ENCODE measurements at regions not wholly inside any gene's neighbourhood (a gene's known extent, or its start where the extent isn't known, plus 50 kb on each side); places are given as distances from the start of the nearest gene placed in this dataset.
"Not testable (repeated sequence)": the region's sequence is repeated elsewhere in the genome, so short reads cannot be mapped to it uniquely, and the experiment has no call there.

DNA sequence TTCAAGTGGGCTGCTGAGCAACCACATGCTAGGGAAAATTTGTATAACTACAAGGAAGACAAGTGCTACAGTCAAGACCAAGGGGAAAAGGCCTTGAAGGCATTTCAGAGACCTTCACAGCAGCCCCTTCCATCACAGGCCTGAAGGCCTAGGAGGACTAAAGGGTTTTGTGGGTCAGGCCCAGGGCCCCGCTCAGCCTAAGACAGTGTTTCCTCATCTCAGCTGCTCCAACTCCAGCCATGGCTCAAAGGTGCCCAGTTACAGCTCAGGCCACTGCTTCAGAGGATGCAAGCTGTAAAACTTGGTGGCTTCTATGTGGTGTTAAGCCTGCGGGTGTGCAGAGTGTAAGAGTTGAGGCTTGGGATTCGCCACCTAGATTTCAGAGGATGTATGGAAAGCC is 260.5 kb downstream of the NXPE2 start:
- no peak for DNase-seq (ENCODE audit: low read depth)

DNA sequence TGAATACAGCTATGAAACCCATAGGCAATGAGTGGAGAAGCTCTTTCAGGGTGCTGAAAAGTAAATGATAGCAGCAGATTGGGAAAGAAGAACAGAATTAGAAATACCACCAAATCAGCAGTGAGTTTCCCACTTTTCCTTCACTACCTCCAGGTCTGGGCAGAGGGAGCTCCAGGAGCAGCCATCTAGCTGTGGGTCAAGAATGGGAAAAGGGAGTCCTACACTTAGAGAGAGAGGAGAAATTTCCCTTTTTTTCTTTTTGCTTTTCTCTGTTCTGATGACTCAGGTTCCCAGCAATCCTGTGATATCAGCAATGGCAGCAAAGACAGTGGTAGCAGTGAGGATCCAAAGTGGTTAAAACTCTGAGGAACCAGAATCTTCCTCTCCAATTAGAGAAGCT is 263.9 kb downstream of the NXPE2 start:
- no peak for DNase-seq (ENCODE audit: low read depth)

GRCh38 chr11:114949614-114950351 is 271.5 kb downstream of the NXPE2 start:
- no peak for DNase-seq (ENCODE audit: low read depth)

DNA sequence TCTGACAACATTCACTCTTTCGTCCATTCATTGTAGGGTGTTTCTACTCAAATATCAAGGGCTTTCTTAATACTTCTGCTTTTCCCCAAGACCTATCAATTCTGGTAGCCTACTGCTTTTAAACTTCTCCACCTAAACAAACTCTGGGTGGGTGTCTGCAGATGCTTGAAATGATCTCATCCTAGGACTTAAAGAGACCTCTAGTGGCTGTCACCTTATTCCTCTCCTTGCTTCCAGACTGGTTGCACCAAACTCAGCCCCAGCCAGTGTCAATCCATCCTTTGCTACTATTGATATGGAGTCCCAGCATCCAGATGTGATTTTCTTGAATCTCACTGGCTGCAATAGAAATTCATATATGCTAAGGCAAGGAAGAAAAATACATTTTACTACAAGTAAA is 274.7 kb downstream of the NXPE2 start:
- no peak for DNase-seq (ENCODE audit: low read depth)

DNA sequence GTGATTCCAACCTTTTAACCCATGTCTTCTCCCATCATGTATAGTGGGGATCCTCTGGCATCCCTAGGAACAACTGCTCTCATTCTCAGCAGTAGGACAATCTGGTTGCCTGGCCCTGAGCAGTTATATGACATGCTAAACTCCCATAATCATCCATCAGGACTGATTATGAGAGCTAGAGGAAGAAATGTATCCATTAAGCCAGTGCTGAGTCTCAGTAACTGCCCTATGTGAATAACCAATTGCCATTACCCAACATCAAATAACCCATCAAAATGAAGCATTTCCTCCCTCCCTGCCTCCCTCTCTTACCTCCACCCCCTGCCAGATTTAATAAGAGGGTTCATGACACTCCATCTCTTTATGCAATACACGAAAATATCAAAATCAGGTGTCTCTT is 277.6 kb downstream of the NXPE2 start:
- DNase-seq (ENCODE audit: low read depth) = no peak

DNA sequence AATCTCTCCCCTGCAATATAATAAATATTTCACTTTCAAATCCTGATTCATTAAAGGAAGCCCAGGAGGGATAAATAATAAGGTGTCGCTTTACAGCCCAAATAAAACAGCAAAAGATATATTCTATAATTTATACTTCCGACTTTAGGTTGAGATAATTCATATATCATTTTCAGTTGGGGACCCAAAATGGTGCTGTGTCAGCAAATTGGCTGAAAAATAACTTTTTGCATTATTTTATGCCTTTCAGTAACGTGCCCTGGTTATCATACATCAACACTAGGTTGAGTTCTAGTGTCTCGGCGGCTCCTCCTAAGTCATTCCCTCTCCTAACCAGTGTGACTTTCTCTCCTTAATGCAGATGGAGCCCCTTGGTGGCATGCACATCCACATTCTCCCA is 278.2 kb downstream of the NXPE2 start:
- DNase-seq (ENCODE audit: low read depth) = no peak

DNA sequence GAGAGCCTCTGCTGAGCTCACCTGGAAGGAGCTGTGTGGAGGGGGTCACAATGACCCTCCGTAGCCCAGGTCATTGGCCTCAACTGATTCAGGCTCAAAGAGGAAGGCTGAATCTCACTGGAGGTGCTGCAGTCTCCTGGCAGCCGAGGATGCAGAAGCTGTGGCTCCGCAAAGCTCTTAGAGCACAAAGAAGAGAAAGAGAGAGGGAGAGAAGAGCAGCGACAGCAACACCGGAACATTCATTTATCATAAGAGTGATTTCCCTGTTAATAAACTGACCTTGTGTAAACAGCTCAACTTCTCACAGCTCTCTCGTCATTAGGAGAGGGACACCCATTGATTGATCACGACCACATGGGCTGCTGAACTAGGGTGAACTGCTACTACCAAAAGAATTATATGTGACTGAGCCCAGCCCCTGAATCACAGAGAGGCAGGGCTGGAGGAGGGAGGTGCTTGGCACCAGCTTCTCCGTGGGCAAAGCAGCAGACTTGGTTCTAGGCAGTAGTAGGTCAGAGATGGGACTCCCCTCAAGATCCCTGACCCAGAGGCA is 281.7 kb downstream of the NXPE2 start:
- DNase-seq (ENCODE audit: low read depth) = no peak

DNA sequence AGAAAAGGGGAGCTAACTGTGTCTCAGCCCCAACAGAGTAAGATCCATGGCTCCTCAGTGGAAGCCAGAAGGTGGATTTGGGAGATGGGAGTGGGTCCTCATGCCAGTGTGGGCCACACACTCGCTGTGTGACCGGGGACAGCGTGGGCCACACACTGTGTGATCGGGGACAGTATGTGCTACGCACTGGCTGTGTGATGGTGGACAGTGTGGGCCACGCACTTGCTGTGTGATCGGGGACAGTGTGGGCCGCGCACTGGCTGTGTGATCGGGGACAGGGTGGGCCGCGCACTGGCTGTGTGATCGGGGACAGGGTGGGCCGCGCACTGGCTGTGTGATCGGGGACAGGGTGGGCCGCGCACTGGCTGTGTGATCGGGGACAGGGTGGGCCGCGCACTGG is 282.5 kb downstream of the NXPE2 start:
- not testable (repeated sequence) for DNase-seq (ENCODE audit: low read depth)

- no peak for DNase-seq (ENCODE audit: low read depth)
These were observed 286.4 kb downstream of the NXPE2 start for GRCh38 chr11:114964676-114965214.

DNA sequence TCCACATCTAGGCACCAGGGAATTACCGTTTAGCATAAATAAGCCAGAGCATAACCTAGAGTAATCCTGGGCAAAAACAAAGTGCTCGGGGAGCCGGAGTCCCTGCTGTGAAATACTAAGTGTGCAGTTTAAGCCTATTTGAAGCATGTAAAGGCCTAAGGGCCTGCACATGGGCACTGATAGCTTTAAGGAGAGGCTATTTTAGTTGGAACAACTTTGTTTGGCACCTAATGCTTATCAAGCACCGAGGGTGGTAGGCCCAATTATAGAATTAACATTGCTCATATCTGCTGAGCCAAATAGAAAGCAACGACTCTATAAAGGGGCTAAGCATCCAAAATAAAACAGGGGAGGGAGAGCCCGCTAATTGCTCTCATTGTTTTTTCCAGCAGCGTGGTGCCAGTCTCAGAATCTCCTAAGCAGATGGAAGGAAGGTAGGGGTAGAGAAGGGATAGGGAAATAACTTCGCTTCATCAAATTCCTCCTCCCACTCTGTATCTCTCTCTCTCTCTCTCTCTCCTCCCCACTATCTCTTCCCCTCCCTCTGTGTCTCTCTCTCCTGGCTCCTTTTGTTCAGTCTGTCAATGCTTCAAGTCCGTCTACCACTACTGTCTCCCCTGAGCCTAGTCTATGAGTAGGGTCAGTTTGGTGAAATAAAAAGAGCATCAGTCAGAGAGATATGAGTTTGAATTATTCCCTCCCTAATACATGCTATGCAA is 292.8 kb downstream of the NXPE2 start:
- DNase-seq (ENCODE audit: low read depth) = no peak

GRCh38 chr11:114972105-114972504 is 293.8 kb downstream of the NXPE2 start:
- no peak for DNase-seq (ENCODE audit: low read depth)

DNA sequence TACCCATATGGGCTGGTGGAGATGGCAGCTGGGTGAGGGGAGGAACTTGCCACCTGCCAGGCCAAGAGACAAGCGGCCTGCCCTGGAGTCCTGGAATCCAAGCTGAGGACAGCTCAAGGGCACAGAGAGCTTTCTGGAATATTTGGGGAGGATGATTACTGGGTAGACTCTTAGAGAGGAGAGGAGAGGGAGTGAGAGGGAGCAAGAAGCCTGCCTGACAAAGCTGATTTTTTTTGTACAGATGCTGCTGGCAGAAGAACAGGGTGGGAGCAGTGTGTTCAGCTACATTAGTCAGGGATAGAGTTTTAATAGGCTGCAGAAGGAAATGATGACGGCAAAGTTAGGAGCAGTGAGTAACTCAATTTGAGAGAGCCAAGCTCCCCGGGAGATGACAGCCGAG is 299.3 kb downstream of the NXPE2 start:
- no peak for DNase-seq (ENCODE audit: low read depth)

DNA sequence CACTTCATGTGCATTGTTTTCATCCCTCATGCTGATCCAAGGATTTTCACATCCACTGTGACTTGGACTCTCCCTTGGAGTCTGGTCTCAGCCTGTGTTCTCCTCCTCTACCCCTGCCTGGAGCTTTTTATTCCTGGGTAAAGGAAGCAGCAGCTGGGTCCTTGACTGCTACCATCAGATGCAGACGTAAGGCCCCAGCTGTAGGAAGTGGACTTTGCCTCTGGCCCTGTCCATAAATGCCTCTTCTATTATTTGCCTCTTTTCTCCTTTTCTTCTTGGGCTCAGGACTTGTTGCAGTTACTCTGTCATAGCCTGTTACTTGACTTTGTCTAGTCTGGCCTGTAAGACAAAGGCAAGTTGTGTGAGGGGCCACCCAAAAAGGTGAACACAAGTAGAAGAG is 303.8 kb downstream of the NXPE2 start:
- DNase-seq (ENCODE audit: low read depth) = no peak

DNA sequence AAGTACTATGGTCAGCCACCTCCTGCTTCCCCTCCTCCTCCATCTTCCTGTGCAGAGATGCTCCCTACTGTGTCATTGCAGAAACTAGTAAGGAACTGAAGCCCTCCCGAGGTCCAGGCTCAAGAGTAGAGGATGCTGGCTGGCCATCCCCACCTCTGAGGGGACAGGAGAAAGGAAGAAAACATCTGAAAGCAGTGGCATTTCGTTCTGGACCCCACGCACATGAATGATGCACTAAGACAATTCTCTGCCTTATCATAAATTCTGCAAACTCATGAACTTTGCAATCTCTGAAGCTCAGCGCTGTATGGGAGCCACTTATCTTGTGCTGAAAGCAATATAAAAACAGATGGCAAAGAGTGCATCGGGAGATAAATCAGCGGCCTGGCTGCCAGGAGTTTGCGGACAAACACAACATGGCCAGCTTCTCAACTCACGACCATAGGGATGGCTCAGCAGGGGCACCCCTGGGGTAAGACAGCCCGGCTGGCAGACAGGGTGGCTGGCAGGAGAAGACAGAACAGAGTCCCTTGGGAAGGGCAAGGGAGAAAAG is 306.4 kb downstream of the NXPE2 start:
- no peak for DNase-seq (ENCODE audit: low read depth)

- DNase-seq (ENCODE audit: low read depth) = no peak
These were observed 308.0 kb downstream of the NXPE2 start for GRCh38 chr11:114986365-114986764.

- DNase-seq (ENCODE audit: low read depth) = no peak
These were observed 308.9 kb downstream of the NXPE2 start for GRCh38 chr11:114987186-114987760.

GRCh38 chr11:114988644-114989043 is 310.3 kb downstream of the NXPE2 start:
- DNase-seq (ENCODE audit: low read depth) = no peak

DNA sequence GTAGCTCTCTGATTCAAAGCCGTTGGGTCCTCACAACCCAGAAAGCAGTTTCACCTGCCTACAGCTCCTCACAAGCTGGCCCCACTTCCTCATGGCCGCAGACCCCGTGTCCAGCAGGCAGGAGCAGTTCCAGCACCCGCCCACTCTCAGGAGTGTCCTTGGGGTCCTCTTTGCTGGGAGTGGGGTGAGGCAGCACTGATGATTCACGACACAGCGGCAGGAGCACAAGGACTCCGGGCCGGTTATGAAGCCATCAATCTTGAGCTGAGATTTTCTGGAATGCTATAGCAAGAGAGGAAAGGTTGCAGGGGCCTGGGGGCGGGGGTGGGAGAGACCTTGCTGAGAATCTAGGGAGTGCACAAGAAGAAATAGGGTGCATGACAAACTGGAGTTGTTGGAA is 311.2 kb downstream of the NXPE2 start:
- DNase-seq (ENCODE audit: low read depth) = no peak

GRCh38 chr11:115005663-115006062 is 327.3 kb downstream of the NXPE2 start:
- DNase-seq (ENCODE audit: low read depth) = no peak

DNA sequence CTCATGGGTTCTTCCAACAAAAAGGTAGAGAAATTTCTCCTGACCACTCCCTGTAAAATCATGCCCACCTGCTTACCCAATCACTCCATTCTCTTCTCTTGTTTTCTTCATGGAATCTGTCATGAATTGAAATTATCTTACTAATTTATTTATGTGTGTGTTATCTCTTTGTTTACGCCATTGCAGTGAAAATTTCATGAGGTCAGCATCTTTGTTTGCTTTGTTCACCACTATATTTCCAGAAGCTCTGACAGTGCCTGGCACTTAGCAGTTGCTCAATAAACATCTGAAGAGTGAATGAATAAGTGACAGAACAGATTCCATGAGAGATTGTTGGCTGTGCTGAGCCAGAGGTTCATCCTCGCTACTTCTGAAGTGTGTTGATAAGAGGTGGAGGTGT is 329.5 kb downstream of the NXPE2 start:
- DNase-seq (ENCODE audit: low read depth) = no peak

GRCh38 chr11:115008799-115009198 is 330.5 kb downstream of the NXPE2 start:
- no peak for DNase-seq (ENCODE audit: low read depth)

- DNase-seq (ENCODE audit: low read depth) = no peak
These were observed 339.2 kb downstream of the NXPE2 start for GRCh38 chr11:115017529-115017928.

GRCh38 chr11:115030166-115030565 is 351.8 kb downstream of the NXPE2 start:
- DNase-seq (ENCODE audit: low read depth) = no peak
